ENCODE measurements at regions not wholly inside any gene's neighbourhood (a gene's known extent, or its start where the extent isn't known, plus 50 kb on each side); places are given as distances from the start of the nearest gene placed in this dataset.
"Not testable (repeated sequence)": the region's sequence is repeated elsewhere in the genome, so short reads cannot be mapped to it uniquely, and the experiment has no call there.

- no peak for DNase-seq (ENCODE audit: low read depth)
Observed at GRCh38 chr1:37161171-37161570, 126.9 kb upstream of the GRIK3 start.

GRCh38 chr1:37162059-37162458, 127.7 kb upstream of the GRIK3 start:
- no peak for DNase-seq (ENCODE audit: low read depth)

- no peak for DNase-seq (ENCODE audit: low read depth)
Observed at GRCh38 chr1:37166005-37166404, 131.7 kb upstream of the GRIK3 start.

- no peak for DNase-seq (ENCODE audit: low read depth)
Observed at GRCh38 chr1:37167479-37167878, 133.2 kb upstream of the GRIK3 start.

- no peak for DNase-seq (ENCODE audit: low read depth)
Observed at GRCh38 chr1:37169241-37169640, 134.9 kb upstream of the GRIK3 start.

- DNase-seq (ENCODE audit: low read depth), result no peak
Observed at GRCh38 chr1:37169743-37170275, 135.5 kb upstream of the GRIK3 start.

GRCh38 chr1:37171691-37172090, 137.4 kb upstream of the GRIK3 start:
- DNase-seq (ENCODE audit: low read depth), result no peak

- no peak for DNase-seq (ENCODE audit: low read depth)
Observed at GRCh38 chr1:37174341-37174740, 140.0 kb upstream of the GRIK3 start.

GRCh38 chr1:37174876-37175275, 140.6 kb upstream of the GRIK3 start:
- no peak for DNase-seq (ENCODE audit: low read depth)

GRCh38 chr1:37175666-37176215, 141.4 kb upstream of the GRIK3 start:
- no peak for DNase-seq (ENCODE audit: low read depth)

- DNase-seq (ENCODE audit: low read depth), result no peak
Observed at GRCh38 chr1:37176269-37176668, 142.0 kb upstream of the GRIK3 start.

- DNase-seq (ENCODE audit: low read depth), result no peak
Observed at GRCh38 chr1:37177230-37177864, 143.0 kb upstream of the GRIK3 start.

GRCh38 chr1:37181425-37181824, 147.1 kb upstream of the GRIK3 start:
- DNase-seq (ENCODE audit: low read depth), result no peak

- no peak for DNase-seq (ENCODE audit: low read depth)
Observed at GRCh38 chr1:37184789-37185188, 150.5 kb upstream of the GRIK3 start.

- DNase-seq (ENCODE audit: low read depth), result no peak
Observed at GRCh38 chr1:37186246-37186756, 152.0 kb upstream of the GRIK3 start.

GRCh38 chr1:37189111-37189510, 154.8 kb upstream of the GRIK3 start:
- no peak for DNase-seq (ENCODE audit: low read depth)

GRCh38 chr1:37197411-37197810, 163.1 kb upstream of the GRIK3 start:
- DNase-seq (ENCODE audit: low read depth), result no peak

GRCh38 chr1:37214305-37214704, 180.0 kb upstream of the GRIK3 start:
- not testable (repeated sequence) for DNase-seq (ENCODE audit: low read depth)

- no peak for DNase-seq (ENCODE audit: low read depth)
Observed at GRCh38 chr1:37233606-37234005, 199.3 kb upstream of the GRIK3 start.

GRCh38 chr1:37234941-37235418, 200.7 kb upstream of the GRIK3 start:
- no peak for DNase-seq (ENCODE audit: low read depth)

GRCh38 chr1:37237948-37238347, 203.6 kb upstream of the GRIK3 start:
- DNase-seq (ENCODE audit: low read depth), result no peak

- no peak for DNase-seq (ENCODE audit: low read depth)
Observed at GRCh38 chr1:37238364-37239224, 204.3 kb upstream of the GRIK3 start.

All from forelimb muscle (tissue), 1 donor.